Sigmoid colon (tissue), 6 donors: ENCODE measurements at regions not wholly inside any gene's neighbourhood (a gene's known extent, or its start where the extent isn't known, plus 50 kb on each side); places are given as distances from the start of the nearest gene placed in this dataset.

Experiments
- DNase-seq: peaks from one replicate; pipeline ENCODE4 v3.0.0-alpha.2; 2019
- H3K27ac ChIP-seq, 4 donors: fragments of 200-600 bp; sonication (generic); one replicate each; pipeline ENCODE4 v1.5.1; 2016 to 2019; ENCODE audit warnings: mild to moderate bottlenecking in 1 of 4
- H3K27me3 ChIP-seq, 3 donors: fragments of 200-600 bp; sonication (generic); one replicate each; pipeline ENCODE4 v1.5.1; 2019; ENCODE audit warnings: mild to moderate bottlenecking in 1 of 3
- H3K36me3 ChIP-seq, 4 donors: fragments of 200-600 bp; sonication (generic); one replicate each; pipeline ENCODE4 v1.5.1; 2016 to 2019
- H3K4me1 ChIP-seq, 4 donors: fragments of 200-600 bp; sonication (generic); one replicate each; pipeline ENCODE4 v1.5.1; 2017 to 2019
- H3K4me3 ChIP-seq, 4 donors: fragments of 200-600 bp; sonication (generic); one replicate each; pipeline ENCODE4 v1.5.1; 2017 to 2019; ENCODE audit warnings: mild to moderate bottlenecking in 2 of 4, moderate library complexity in 1 of 4
- H3K9me3 ChIP-seq, 4 donors: fragments of 200-600 bp in 3 of 4; sonication (generic) in 3 of 4; one replicate each; pipeline versions ENCODE4 v1.5.1 to v1.6.1; 2013 to 2019
- EP300 ChIP-seq, 4 donors: sonication (generic); formaldehyde crosslinking; IDR thresholded peaks; one replicate each; pipeline ENCODE4 v1.6.1; 2017; ENCODE audit warnings: antibody characterized with exemption in 4 of 4
- POLR2A ChIP-seq, 2 donors: fragments of 450-650 bp; IDR thresholded peaks; one replicate each; pipeline ENCODE4 v1.6.1; 2016; ENCODE audit warnings: antibody characterized with exemption in 2 of 2, mild to moderate bottlenecking in 2 of 2, moderate library complexity in 2 of 2
- POLR2AphosphoS5 ChIP-seq, 4 donors: sonication (generic); formaldehyde crosslinking; IDR thresholded peaks; one replicate each; pipeline ENCODE4 v1.6.1; 2017; ENCODE audit warnings: antibody characterized with exemption in 4 of 4
- WGBS, 2 donors: extraction: QIAGEN DNeasy Blood & Tissue Kit; methylation state at CpG; one replicate each; pipeline ENCODE4 v1.1.7; 2013; 5-methylcytosine and 5-hydroxymethylcytosine counted together
- intact Hi-C: fragments of 100-400 bp; cut with DNase I; formaldehyde crosslinking; loops from one replicate; pipeline ENCODE4 v1.15.1; 2023
- TF ChIP-seq, protein P1 (sequence below), 4 experiments: fragments of 450-650 bp in 3 of 4; fragments of 200-600 bp in 1 of 4; IDR thresholded peaks; one replicate each; pipeline ENCODE4 v1.5.1; 2016 to 2019; ENCODE audit warnings: antibody characterized with exemption in 4 of 4, mild to moderate bottlenecking in 3 of 4, moderate library complexity in 2 of 4
- donor health status: healthy with polysubstance abuse.
- donor health status: healthy.

DNA sequence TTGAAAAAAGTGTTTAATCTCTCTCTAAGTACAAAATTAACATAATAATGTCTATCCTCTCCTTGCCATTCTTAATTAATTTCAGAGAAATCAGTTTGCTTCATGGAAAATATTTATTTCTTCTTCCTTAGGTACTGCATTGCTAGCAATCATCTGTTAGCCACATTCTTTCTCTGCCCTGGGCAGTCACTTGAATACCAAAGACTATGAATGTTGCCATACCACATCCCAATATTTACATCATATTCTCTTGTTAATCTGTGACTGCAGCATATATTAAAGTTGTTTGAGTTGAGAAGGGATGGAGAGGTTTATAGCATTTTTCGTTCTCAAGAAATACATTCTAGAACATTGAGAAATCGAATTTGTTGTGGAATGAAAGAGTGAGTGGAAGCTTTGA, 672.8 kb downstream of the PCDH7 start:
- 65 to 77% methylated on average over 2 of the region's 2 CpGs for WGBS, 2 donors
- no peak for DNase-seq
- H3K4me3 ChIP-seq, result no peak overlapping the region
- no peak overlapping the region for H3K27ac ChIP-seq
- no peaks in the 10 kb centered on the region for H3K36me3 ChIP-seq
- TF ChIP-seq POLR2AphosphoS5 (IDR thresholded peaks at IDR 0.05) (no peak), EP300 (IDR thresholded peaks at IDR 0.05) (no peak), POLR2A (IDR thresholded peaks at IDR 0.05) (no peak)
- TF ChIP-seq, protein P1, sequence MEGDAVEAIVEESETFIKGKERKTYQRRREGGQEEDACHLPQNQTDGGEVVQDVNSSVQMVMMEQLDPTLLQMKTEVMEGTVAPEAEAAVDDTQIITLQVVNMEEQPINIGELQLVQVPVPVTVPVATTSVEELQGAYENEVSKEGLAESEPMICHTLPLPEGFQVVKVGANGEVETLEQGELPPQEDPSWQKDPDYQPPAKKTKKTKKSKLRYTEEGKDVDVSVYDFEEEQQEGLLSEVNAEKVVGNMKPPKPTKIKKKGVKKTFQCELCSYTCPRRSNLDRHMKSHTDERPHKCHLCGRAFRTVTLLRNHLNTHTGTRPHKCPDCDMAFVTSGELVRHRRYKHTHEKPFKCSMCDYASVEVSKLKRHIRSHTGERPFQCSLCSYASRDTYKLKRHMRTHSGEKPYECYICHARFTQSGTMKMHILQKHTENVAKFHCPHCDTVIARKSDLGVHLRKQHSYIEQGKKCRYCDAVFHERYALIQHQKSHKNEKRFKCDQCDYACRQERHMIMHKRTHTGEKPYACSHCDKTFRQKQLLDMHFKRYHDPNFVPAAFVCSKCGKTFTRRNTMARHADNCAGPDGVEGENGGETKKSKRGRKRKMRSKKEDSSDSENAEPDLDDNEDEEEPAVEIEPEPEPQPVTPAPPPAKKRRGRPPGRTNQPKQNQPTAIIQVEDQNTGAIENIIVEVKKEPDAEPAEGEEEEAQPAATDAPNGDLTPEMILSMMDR (IDR thresholded peaks at IDR 0.05), result no peak
- H3K4me1 ChIP-seq, result peaks cover 0 to 9% (median 0%) of the 10 kb centered on the region in 4 donors
- H3K9me3 ChIP-seq, result no peaks in the 10 kb centered on the region
- intact Hi-C loops, result no loop called here
- no peaks in the 10 kb centered on the region for H3K27me3 ChIP-seq

DNA sequence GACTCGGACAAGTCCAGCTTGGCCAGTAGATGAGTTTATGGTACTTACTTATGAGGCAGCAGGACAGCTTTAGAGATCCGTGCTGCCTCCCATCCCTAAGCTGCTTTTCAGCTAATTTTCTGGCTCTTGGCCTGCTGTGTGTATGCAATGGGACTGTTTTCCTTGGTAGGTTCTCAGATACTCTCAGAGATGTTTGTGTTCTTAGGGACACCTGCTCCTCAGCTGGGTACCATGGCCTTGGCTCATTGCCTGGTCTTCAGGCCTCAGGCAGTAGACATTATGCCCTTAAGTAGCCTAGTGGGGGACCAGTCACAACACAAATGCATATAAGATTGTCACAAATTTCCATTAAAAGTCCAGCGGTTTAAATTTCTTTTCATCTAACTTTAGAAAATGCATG, 688.0 kb downstream of the PCDH7 start:
- TF ChIP-seq, protein P1 (IDR thresholded peaks at IDR 0.05), result no peak
- no peak for TF ChIP-seq POLR2A (IDR thresholded peaks at IDR 0.05)
- no peak for TF ChIP-seq POLR2AphosphoS5 (IDR thresholded peaks at IDR 0.05)
- no peak for TF ChIP-seq EP300 (IDR thresholded peaks at IDR 0.05)
- Histone ChIP-seq H3K4me1 (no peaks in the 10 kb centered on the region), H3K27ac (no peak overlapping the region), H3K36me3 (no peaks in the 10 kb centered on the region), H3K27me3 (no peaks in the 10 kb centered on the region), H3K4me3 (no peak overlapping the region), H3K9me3 (no peaks in the 10 kb centered on the region)
- intact Hi-C loops, result no loop called here
- DNase-seq, result no peak
- WGBS, 2 donors, result 50 to 75% methylated on average over 3 of the region's 3 CpGs

DNA sequence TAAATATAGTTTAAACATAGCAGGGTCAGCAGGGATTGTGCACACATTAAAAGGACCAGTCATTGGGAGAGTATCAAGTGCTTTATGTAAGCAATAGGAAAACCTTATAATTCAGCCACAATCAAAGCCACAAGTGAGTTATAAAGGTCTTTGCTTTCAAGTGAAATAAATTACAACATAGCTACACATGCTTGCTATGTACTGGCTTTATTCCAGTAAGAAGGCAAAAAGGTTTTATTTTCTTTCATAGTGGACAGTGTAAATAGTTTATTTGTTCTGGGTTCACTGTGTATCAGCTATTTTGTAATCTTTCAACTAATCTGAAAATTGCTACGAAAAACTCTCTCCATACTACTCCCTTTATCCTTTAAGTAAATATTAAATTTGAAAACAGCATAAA, 691.4 kb downstream of the PCDH7 start:
- TF ChIP-seq EP300 (IDR thresholded peaks at IDR 0.05) (no peak), POLR2A (IDR thresholded peaks at IDR 0.05) (no peak), POLR2AphosphoS5 (IDR thresholded peaks at IDR 0.05) (no peak)
- TF ChIP-seq, protein P1 (IDR thresholded peaks at IDR 0.05), result no peak
- Histone ChIP-seq H3K4me1 (peaks cover 0 to 4% (median 0%) of the 10 kb centered on the region in 4 donors), H3K27ac (no peak overlapping the region), H3K27me3 (no peaks in the 10 kb centered on the region), H3K4me3 (no peak overlapping the region), H3K9me3 (no peaks in the 10 kb centered on the region), H3K36me3 (no peaks in the 10 kb centered on the region)
- DNase-seq, result no peak
- 11 to 58% methylated on average over 1 of the region's 1 CpG for WGBS, 2 donors
- intact Hi-C loops, result no loop called here

DNA sequence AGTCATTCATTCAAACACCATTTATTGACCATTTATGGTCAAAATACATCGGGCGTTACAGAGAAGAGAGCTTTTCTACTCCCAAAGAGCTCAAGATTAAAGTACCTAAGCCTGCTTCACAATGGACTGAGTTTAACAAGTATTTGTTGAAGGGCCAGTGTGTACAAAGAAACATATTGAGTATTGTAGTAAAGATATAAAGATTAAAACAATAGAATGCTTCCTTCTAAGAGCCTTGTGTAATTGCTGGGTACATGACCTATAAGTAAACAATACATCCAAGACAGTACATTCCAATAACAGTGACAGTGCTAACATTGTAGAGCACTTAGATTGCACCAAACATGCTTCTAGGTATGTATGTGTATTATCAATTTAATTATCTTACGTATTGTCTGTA, 695.5 kb downstream of the PCDH7 start:
- H3K9me3 ChIP-seq, result no peaks in the 10 kb centered on the region
- no peaks in the 10 kb centered on the region for H3K36me3 ChIP-seq
- no peak overlapping the region for H3K27ac ChIP-seq
- no peak overlapping the region for H3K4me3 ChIP-seq
- H3K4me1 ChIP-seq, result peaks cover 0 to 4% (median 0%) of the 10 kb centered on the region in 4 donors
- H3K27me3 ChIP-seq, result no peaks in the 10 kb centered on the region
- whole genome bisulfite sequencing, 2 donors, result 18 to 67% methylated on average over 3 of the region's 3 CpGs
- intact Hi-C loops, result no loop called here
- DNase-seq, result no peak
- TF ChIP-seq, protein P1 (IDR thresholded peaks at IDR 0.05), result no peak
- TF ChIP-seq POLR2AphosphoS5 (IDR thresholded peaks at IDR 0.05) (no peak), POLR2A (IDR thresholded peaks at IDR 0.05) (no peak), EP300 (IDR thresholded peaks at IDR 0.05) (no peak)

DNA sequence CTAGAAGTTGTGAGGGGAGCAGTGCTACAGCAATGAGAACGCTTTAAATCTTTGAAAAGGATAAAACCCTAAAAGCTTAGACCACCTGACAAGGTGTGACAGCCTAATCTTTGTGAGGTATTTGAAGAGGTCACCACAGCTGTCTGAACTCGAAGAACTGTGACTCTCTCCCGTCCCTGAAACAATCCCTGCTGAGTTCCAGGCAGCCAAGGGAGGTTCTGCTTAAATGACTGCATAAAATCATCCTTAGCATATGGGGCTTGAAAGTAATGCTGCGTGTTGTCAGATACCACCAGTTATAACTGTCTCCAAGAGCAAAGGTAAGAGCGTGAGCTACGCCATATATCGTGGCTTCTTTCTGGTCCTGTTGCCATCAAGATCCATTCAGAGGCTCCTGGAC, 696.3 kb downstream of the PCDH7 start:
- 87 to 89% methylated on average over 7 of the region's 7 CpGs for WGBS, 2 donors

More for the DNA sequence above, 696.3 kb downstream of the PCDH7 start:
- no peak for DNase-seq
- TF ChIP-seq, protein P1 (IDR thresholded peaks at IDR 0.05), result no peak
- no peak for TF ChIP-seq EP300 (IDR thresholded peaks at IDR 0.05)
- TF ChIP-seq POLR2AphosphoS5 (IDR thresholded peaks at IDR 0.05), result no peak
- no peak for TF ChIP-seq POLR2A (IDR thresholded peaks at IDR 0.05)
- intact Hi-C loops, result no loop called here
- H3K4me1 ChIP-seq, result peaks cover 0 to 4% (median 0%) of the 10 kb centered on the region in 4 donors
- no peaks in the 10 kb centered on the region for H3K27me3 ChIP-seq
- no peaks in the 10 kb centered on the region for H3K36me3 ChIP-seq
- no peak overlapping the region for H3K27ac ChIP-seq
- no peak overlapping the region for H3K4me3 ChIP-seq
- H3K9me3 ChIP-seq, result no peaks in the 10 kb centered on the region
